GM12878 (cell line): ENCODE measurements at regions not wholly inside any gene's neighbourhood (a gene's known extent, or its start where the extent isn't known, plus 50 kb on each side); places are given as distances from the start of the nearest gene placed in this dataset.

ENCODE experiments used
- ATAC-seq: fragments of 200-7000 bp; cut with Tn5 transposase; 3 replicates; pipeline ENCODE4 v1.9.1; 2020; ENCODE audit warnings: mild to moderate bottlenecking, moderate library complexity
- BruUV-seq: library from RNA; stranded (reverse); fragments of 400-500 nt; replicated peaks from 2 replicates; lab custom pipeline; 2021; lab: Mats Ljungman, UMichigan
- CTCF ChIA-PET: fragments of 300-600 bp; sonication (Branson Sonifier 250); formaldehyde crosslinking; extraction: SDS; loops from one replicate; lab custom pipeline; 2021; ENCODE audit warnings: inconsistent platforms; lab: Yijun Ruan, JAX
- POLR2A ChIA-PET: fragments of 350-600 bp; formaldehyde crosslinking; extraction: SDS; loops from one replicate; lab custom pipeline; 2021; ENCODE audit warnings: inconsistent platforms; lab: Charles Lee
- RAD21 ChIA-PET: fragments of 300-600 bp; sonication (Branson Sonifier 250); formaldehyde crosslinking; loops from one replicate; lab custom pipeline; 2023; ENCODE audit warnings: antibody characterized with exemption; ENCODE audit not compliant: unreplicated experiment; lab: Charles Lee
- SMC1A ChIA-PET: fragments of 300-600 bp; sonication (Branson Sonifier 250); formaldehyde crosslinking; loops from one replicate; lab custom pipeline; 2023; ENCODE audit not compliant: unreplicated experiment, uncharacterized antibody; lab: Charles Lee
- DNase-seq: peaks from one replicate; pipeline ENCODE4 v3.0.0-alpha.2; 2011; ENCODE audit warnings: low read depth, low spot score
- FAIRE-seq: peaks from 3 replicates; lab custom pipeline; 2011; peaks lifted over from hg19 to GRCh38; lab: Jason Lieb, UNC
- H2AFZ ChIP-seq: 2 replicates; pipeline ENCODE4 v1.6.0; 2011; ENCODE audit warnings: low read depth, low read length, control low read depth; ENCODE audit not compliant: control insufficient read depth
- H3K27ac ChIP-seq: 2 replicates; pipeline ENCODE4 v1.5.1; 2011; ENCODE audit warnings: control low read depth; ENCODE audit not compliant: control insufficient read depth, insufficient read depth
- H3K27me3 ChIP-seq, 2 experiments: replicated peaks in 1 of 2; 2 replicates each; pipeline versions ENCODE4 v1.6.0 to v1.6.1; 2011; ENCODE audit warnings: low read length in 1 of 2; ENCODE audit not compliant: control insufficient read depth in 2 of 2, insufficient read depth in 2 of 2
- H3K36me3 ChIP-seq, 2 experiments: 2 replicates each; pipeline ENCODE4 v1.5.1; 2011; ENCODE audit warnings: low read length in 1 of 2; ENCODE audit not compliant: control insufficient read depth in 2 of 2, insufficient read depth in 2 of 2
- H3K4me1 ChIP-seq: 2 replicates; pipeline ENCODE4 v1.6.1; 2011; ENCODE audit warnings: mild to moderate bottlenecking, low read length, moderate library complexity, mixed read lengths; ENCODE audit not compliant: control insufficient read depth, insufficient read depth
- H3K4me2 ChIP-seq: 2 replicates; pipeline ENCODE4 v1.6.0; 2011; ENCODE audit warnings: control low read depth; ENCODE audit not compliant: control insufficient read depth, insufficient read depth
- H3K4me3 ChIP-seq: fragments of 200-600 bp; sonication (generic); 2 replicates; pipeline ENCODE4 v1.5.1; 2016
- H3K79me2 ChIP-seq: 2 replicates; pipeline ENCODE4 v1.6.0; 2011; ENCODE audit warnings: low read length; ENCODE audit not compliant: control insufficient read depth, insufficient read depth
- H3K9ac ChIP-seq: 2 replicates; pipeline ENCODE4 v1.8.0; 2011; ENCODE audit warnings: low read length, control low read depth, mixed read lengths; ENCODE audit not compliant: control insufficient read depth, insufficient read depth
- H3K9me3 ChIP-seq: replicated peaks from 3 replicates; pipeline ENCODE4 v1.5.1; 2011; ENCODE audit warnings: mild to moderate bottlenecking, low read length; ENCODE audit not compliant: control insufficient read depth, insufficient read depth
- H4K20me1 ChIP-seq: 2 replicates; pipeline ENCODE4 v1.6.0; 2011; ENCODE audit not compliant: control insufficient read depth, insufficient read depth
- HDAC6 ChIP-seq: fragments of 200-600 bp; sonication (generic); IDR thresholded peaks from one replicate; pipeline ENCODE4 v1.8.0; 2017; ENCODE audit warnings: antibody characterized with exemption; ENCODE audit not compliant: unreplicated experiment
- MEF2A ChIP-seq: IDR thresholded peaks from 2 replicates; pipeline ENCODE4 v1.6.1; 2011; ENCODE audit warnings: low read depth, mild to moderate bottlenecking, low read length, moderate library complexity; ENCODE audit not compliant: insufficient read depth
- MYC ChIP-seq: IDR thresholded peaks from 2 replicates; pipeline ENCODE4 v1.6.1; 2011; ENCODE audit warnings: mild to moderate bottlenecking, low read length, moderate library complexity, inconsistent platforms; ENCODE audit not compliant: insufficient read depth, insufficient replicate concordance, insufficient read length, severe bottlenecking
- PAX8 ChIP-seq: fragments of 450-650 bp; IDR thresholded peaks from 2 replicates; pipeline ENCODE4 v1.6.1; 2017; ENCODE audit warnings: mild to moderate bottlenecking, moderate library complexity
- POLR2AphosphoS2 ChIP-seq: IDR thresholded peaks from 2 replicates; pipeline ENCODE4 v1.6.1; 2011; ENCODE audit warnings: low read depth, mild to moderate bottlenecking, low read length, improper control_type of control experiment, moderate library complexity
- RB1 ChIP-seq: fragments of 450-650 bp; formaldehyde crosslinking; IDR thresholded peaks from 2 replicates; pipeline ENCODE4 v1.6.1; 2017; ENCODE audit warnings: mild to moderate bottlenecking, borderline replicate concordance
- RCOR1 ChIP-seq: conservative IDR thresholded peaks from 2 replicates; pipeline ENCODE4 v1.6.1; 2012; ENCODE audit warnings: low read depth, low read length, improper control_type of control experiment
- RUNX3 ChIP-seq: IDR thresholded peaks from 2 replicates; pipeline ENCODE4 v1.6.1; 2012; ENCODE audit warnings: low read length, inconsistent platforms
- WRNIP1 ChIP-seq: IDR thresholded peaks from 2 replicates; pipeline ENCODE4 v1.6.1; 2011; ENCODE audit warnings: low read depth, low read length, improper control_type of control experiment, borderline replicate concordance
- YY1 ChIP-seq: IDR thresholded peaks from 2 replicates; pipeline ENCODE4 v1.6.1; 2011; ENCODE audit warnings: low read depth, mild to moderate bottlenecking, low read length
- WGBS: methylation state at CpG from one replicate; pipeline ENCODE4 v1.1.6; 2016; ENCODE audit warnings: low lambda C conversion rate; ENCODE audit not compliant: insufficient replicate concordance, insufficient coverage; ENCODE audit errors: missing lambda C conversion rate; 5-methylcytosine and 5-hydroxymethylcytosine counted together
- in situ Hi-C: fragments of 300-500 bp; cut with MboI; formaldehyde crosslinking; loops from 9 replicates; pipeline ENCODE4 v1.14.3; 2018; ENCODE audit warnings: mixed read lengths
- intact Hi-C: fragments of 100-400 bp; cut with micrococcal nuclease; formaldehyde crosslinking; loops from one replicate; pipeline ENCODE4 v1.14.2; 2022; ENCODE audit not compliant: unreplicated experiment
- TF ChIP-seq, protein P1 (sequence below): fragments of 450-650 bp; IDR thresholded peaks from 2 replicates; pipeline ENCODE4 v1.6.1; 2014; ENCODE audit warnings: mild to moderate bottlenecking
- TF ChIP-seq, protein P2 (sequence below): fragments of 450-650 bp; IDR thresholded peaks from 2 replicates; pipeline ENCODE4 v1.6.1; 2017; ENCODE audit warnings: mild to moderate bottlenecking, moderate library complexity
- TF ChIP-seq, protein P3 (sequence below): IDR thresholded peaks from 2 replicates; pipeline ENCODE4 v1.6.1; 2011; ENCODE audit warnings: low read depth, mild to moderate bottlenecking, low read length, moderate library complexity, borderline replicate concordance; ENCODE audit errors: extremely low read depth
- TF ChIP-seq, protein P4 (sequence below): IDR thresholded peaks from 2 replicates; pipeline ENCODE4 v1.6.1; 2012; ENCODE audit warnings: improper control_type of control experiment, low read depth, low read length; ENCODE audit not compliant: insufficient replicate concordance

DNA sequence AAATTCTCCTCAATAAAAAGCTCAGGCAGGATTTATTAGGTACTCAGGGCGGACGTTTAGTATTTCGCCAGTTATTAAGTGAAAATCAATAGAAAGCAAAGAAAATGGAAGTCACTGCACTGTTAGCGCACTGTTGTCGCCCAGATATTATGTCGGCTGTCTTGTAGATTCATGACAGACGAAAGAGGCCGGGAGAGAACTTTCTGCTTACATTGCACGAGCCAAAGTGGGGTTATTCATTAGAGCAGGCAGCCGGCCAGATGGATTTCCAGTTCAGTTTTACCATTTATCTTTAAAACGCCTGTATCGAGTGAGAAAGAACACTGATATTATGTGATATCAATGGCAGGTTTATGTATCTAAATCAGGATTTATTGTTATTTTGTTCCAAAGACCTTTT is 866.0 kb upstream of the NR2F2 start:
- Histone ChIP-seq H2AFZ (no peak overlapping the region), H3K4me1 (no peaks in the 10 kb centered on the region), H3K27me3 (no peaks in the 10 kb centered on the region), H3K27ac (no peak overlapping the region), H3K4me3 (no peak overlapping the region), H3K36me3 (no peaks in the 10 kb centered on the region), H3K9ac (no peak overlapping the region), H3K9me3 (no peaks in the 10 kb centered on the region), H4K20me1 (no peaks in the 10 kb centered on the region), H3K79me2 (no peaks in the 10 kb centered on the region), H3K4me2 (no peak overlapping the region)
- intact Hi-C loops (no loop called here), in situ Hi-C loops (no loop called here)
- SMC1A ChIA-PET, result interaction anchor here (0.6 to 1.1 kb wide), 8 partner anchors 10 to 205 kb away, joined by 3 to 5 read pairs (median 3); no protein-coding TSS in a partner anchor
- ATAC-seq (no peak), DNase-seq (no peak), FAIRE-seq (no peak)
- 43% methylated on average over 12 of the region's 12 CpGs for WGBS
- no TSS peak for BruUV-seq
- RAD21 ChIA-PET, result interaction anchor here (0.9 kb wide), 1 partner anchor 34 kb away, joined by 3 read pairs; no protein-coding TSS in a partner anchor
- CTCF ChIA-PET, result interaction anchor here (0.7 to 1.2 kb wide), 4 partner anchors 11 to 288 kb away, joined by 3 to 4 read pairs (median 3); no protein-coding TSS in a partner anchor
- POLR2A ChIA-PET, result no interaction called here
- TF ChIP-seq YY1 (no peak), WRNIP1 (no peak), POLR2AphosphoS2 (no peak), PAX8 (no peak), RB1 (no peak), RCOR1 (no peak), HDAC6 (no peak), MEF2A (no peak), RUNX3 (no peak), MYC (no peak)
- TF ChIP-seq, protein P1, sequence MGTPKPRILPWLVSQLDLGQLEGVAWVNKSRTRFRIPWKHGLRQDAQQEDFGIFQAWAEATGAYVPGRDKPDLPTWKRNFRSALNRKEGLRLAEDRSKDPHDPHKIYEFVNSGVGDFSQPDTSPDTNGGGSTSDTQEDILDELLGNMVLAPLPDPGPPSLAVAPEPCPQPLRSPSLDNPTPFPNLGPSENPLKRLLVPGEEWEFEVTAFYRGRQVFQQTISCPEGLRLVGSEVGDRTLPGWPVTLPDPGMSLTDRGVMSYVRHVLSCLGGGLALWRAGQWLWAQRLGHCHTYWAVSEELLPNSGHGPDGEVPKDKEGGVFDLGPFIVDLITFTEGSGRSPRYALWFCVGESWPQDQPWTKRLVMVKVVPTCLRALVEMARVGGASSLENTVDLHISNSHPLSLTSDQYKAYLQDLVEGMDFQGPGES, result no peak
- TF ChIP-seq, protein P2, sequence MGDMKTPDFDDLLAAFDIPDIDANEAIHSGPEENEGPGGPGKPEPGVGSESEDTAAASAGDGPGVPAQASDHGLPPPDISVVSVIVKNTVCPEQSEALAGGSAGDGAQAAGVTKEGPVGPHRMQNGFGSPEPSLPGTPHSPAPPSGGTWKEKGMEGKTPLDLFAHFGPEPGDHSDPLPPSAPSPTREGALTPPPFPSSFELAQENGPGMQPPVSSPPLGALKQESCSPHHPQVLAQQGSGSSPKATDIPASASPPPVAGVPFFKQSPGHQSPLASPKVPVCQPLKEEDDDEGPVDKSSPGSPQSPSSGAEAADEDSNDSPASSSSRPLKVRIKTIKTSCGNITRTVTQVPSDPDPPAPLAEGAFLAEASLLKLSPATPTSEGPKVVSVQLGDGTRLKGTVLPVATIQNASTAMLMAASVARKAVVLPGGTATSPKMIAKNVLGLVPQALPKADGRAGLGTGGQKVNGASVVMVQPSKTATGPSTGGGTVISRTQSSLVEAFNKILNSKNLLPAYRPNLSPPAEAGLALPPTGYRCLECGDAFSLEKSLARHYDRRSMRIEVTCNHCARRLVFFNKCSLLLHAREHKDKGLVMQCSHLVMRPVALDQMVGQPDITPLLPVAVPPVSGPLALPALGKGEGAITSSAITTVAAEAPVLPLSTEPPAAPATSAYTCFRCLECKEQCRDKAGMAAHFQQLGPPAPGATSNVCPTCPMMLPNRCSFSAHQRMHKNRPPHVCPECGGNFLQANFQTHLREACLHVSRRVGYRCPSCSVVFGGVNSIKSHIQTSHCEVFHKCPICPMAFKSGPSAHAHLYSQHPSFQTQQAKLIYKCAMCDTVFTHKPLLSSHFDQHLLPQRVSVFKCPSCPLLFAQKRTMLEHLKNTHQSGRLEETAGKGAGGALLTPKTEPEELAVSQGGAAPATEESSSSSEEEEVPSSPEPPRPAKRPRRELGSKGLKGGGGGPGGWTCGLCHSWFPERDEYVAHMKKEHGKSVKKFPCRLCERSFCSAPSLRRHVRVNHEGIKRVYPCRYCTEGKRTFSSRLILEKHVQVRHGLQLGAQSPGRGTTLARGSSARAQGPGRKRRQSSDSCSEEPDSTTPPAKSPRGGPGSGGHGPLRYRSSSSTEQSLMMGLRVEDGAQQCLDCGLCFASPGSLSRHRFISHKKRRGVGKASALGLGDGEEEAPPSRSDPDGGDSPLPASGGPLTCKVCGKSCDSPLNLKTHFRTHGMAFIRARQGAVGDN, result no peak
- TF ChIP-seq, protein P3, sequence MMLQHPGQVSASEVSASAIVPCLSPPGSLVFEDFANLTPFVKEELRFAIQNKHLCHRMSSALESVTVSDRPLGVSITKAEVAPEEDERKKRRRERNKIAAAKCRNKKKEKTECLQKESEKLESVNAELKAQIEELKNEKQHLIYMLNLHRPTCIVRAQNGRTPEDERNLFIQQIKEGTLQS, result no peak
- TF ChIP-seq, protein P4, sequence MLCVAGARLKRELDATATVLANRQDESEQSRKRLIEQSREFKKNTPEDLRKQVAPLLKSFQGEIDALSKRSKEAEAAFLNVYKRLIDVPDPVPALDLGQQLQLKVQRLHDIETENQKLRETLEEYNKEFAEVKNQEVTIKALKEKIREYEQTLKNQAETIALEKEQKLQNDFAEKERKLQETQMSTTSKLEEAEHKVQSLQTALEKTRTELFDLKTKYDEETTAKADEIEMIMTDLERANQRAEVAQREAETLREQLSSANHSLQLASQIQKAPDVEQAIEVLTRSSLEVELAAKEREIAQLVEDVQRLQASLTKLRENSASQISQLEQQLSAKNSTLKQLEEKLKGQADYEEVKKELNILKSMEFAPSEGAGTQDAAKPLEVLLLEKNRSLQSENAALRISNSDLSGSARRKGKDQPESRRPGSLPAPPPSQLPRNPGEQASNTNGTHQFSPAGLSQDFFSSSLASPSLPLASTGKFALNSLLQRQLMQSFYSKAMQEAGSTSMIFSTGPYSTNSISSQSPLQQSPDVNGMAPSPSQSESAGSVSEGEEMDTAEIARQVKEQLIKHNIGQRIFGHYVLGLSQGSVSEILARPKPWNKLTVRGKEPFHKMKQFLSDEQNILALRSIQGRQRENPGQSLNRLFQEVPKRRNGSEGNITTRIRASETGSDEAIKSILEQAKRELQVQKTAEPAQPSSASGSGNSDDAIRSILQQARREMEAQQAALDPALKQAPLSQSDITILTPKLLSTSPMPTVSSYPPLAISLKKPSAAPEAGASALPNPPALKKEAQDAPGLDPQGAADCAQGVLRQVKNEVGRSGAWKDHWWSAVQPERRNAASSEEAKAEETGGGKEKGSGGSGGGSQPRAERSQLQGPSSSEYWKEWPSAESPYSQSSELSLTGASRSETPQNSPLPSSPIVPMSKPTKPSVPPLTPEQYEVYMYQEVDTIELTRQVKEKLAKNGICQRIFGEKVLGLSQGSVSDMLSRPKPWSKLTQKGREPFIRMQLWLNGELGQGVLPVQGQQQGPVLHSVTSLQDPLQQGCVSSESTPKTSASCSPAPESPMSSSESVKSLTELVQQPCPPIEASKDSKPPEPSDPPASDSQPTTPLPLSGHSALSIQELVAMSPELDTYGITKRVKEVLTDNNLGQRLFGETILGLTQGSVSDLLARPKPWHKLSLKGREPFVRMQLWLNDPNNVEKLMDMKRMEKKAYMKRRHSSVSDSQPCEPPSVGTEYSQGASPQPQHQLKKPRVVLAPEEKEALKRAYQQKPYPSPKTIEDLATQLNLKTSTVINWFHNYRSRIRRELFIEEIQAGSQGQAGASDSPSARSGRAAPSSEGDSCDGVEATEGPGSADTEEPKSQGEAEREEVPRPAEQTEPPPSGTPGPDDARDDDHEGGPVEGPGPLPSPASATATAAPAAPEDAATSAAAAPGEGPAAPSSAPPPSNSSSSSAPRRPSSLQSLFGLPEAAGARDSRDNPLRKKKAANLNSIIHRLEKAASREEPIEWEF, result no peak
